ENCODE measurements at regions not wholly inside any gene's neighbourhood (a gene's known extent, or its start where the extent isn't known, plus 50 kb on each side); places are given as distances from the start of the nearest gene placed in this dataset.

DNA sequence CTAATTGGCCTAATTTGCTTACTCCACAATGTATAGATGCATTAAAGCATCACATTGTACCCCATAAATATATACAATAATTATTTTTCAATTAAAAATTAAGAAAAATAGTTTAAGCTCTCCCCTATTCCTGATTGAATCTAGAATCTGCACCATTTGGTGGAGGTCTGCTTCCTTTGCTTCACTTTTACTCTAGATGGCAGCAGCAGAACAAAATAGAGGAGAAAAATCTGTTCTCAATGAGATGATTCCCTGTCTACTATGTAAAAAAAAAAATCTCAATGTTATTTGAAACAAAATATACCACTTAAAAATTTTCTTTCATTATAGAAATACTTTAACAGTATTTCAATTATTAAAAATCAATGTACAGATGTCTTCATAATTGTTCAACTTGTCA, 109.6 kb upstream of the FXR1 start:
- no peaks in the 10 kb centered on the region for H3K36me3 ChIP-seq (ENCODE audit: insufficient read depth, low read length)
- no peaks in the 10 kb centered on the region for H3K9me3 ChIP-seq (ENCODE audit: low read length)
- peaks cover 5% of the 10 kb centered on the region for H3K4me1 ChIP-seq (ENCODE audit: insufficient read depth, low read length)
- H3K27me3 ChIP-seq (ENCODE audit: insufficient read depth, low read length): no peaks in the 10 kb centered on the region
- H3K4me3 ChIP-seq (ENCODE audit: low read length): no peak overlapping the region
- no peak overlapping the region for H2AFZ ChIP-seq (ENCODE audit: low read depth, low read length)

DNA sequence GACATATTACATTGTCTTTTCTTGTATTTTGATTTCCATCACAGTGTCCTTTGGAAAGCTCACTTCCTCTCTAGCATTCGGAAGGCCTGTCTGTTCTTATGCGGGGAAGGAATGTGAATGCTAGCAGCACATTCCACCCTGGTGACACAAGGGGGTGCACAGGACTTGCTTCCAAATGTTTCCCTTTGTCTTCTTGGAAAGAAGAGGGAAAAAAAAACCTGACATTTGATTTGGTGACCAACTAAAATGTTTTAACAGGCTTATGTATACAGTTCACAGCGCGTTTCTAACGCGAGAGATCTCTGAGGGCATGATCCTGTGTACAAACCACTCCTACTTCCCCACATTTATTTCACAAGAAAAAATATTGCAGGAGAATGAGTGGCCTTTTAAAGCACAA, 107.6 kb upstream of the FXR1 start:
- Histone ChIP-seq H3K4me1 (ENCODE audit: insufficient read depth, low read length) (peaks cover 5% of the 10 kb centered on the region), H3K27me3 (ENCODE audit: insufficient read depth, low read length) (no peaks in the 10 kb centered on the region), H3K36me3 (ENCODE audit: insufficient read depth, low read length) (no peaks in the 10 kb centered on the region), H3K9me3 (ENCODE audit: low read length) (no peaks in the 10 kb centered on the region), H3K4me3 (ENCODE audit: low read length) (peak overlapping the region; percentile 36), H2AFZ (ENCODE audit: low read depth, low read length) (peak overlapping the region; percentile 27)

DNA sequence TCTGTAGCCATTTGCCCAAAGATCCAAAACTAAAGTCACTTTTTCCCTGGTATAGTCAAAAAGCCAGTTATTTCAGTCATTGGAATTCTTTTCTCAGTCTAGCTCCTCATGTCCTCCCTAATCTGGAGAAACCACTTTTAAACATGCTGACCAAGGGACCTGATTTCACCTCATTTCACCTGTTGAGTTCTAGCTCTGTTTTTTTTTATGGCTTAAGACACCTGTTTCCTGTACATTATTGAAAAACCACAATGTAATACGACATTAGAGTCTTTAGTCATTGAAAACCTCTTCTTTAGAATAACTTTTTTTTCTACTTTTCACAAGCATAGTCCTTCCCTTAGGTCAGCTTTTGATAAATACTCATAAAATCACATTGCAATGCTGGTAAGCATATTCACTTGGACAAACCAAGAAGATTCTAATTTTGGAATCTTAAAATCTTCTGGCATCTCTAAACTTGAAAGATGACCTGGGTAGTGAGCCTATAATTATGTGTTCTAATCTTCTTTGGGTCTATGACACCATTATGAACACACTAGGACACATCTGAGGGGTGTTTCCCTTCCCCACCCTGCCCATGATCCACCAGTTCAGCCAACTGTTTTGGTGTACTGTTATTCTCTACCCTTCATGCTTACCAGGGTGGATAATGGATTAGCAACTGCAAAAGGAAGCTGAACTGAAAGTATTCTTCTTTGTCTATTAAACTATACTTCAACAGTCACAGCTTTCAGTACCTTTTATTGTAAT, 103.5 kb upstream of the FXR1 start:
- Histone ChIP-seq H3K4me3 (ENCODE audit: low read length) (no peak overlapping the region), H2AFZ (ENCODE audit: low read depth, low read length) (no peak overlapping the region)

DNA sequence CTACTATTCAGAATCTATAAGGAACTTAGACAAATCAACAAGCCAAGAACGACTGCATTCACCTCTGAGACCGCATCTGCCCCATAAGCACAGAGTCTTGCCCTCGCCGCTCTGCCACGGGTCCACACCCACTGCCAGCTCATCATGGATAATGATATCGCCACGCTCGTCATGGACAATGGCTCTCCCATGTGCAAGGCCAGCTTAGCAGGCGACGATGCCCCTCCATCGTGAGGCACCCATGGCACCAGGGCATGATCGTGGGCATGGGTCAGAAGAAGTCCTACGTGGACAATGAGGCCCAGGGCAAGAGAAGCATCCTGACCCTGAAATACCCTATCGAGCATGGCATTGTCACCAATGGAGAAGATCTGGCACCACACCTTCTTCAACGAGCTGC, 92.1 kb upstream of the FXR1 start:
- Histone ChIP-seq H3K9me3 (ENCODE audit: low read length) (no peaks in the 10 kb centered on the region), H3K4me1 (ENCODE audit: insufficient read depth, low read length) (no peaks in the 10 kb centered on the region), H3K4me3 (ENCODE audit: low read length) (no peak overlapping the region), H2AFZ (ENCODE audit: low read depth, low read length) (no peak overlapping the region), H3K27me3 (ENCODE audit: insufficient read depth, low read length) (no peaks in the 10 kb centered on the region), H3K36me3 (ENCODE audit: insufficient read depth, low read length) (no peaks in the 10 kb centered on the region)

More for the DNA sequence above, 103.5 kb upstream of the FXR1 start:
- H3K27me3 ChIP-seq (ENCODE audit: insufficient read depth, low read length): peaks cover 3% of the 10 kb centered on the region
- no peaks in the 10 kb centered on the region for H3K36me3 ChIP-seq (ENCODE audit: insufficient read depth, low read length)
- H3K9me3 ChIP-seq (ENCODE audit: low read length): no peaks in the 10 kb centered on the region
- H3K4me1 ChIP-seq (ENCODE audit: insufficient read depth, low read length): peaks cover 5% of the 10 kb centered on the region

DNA sequence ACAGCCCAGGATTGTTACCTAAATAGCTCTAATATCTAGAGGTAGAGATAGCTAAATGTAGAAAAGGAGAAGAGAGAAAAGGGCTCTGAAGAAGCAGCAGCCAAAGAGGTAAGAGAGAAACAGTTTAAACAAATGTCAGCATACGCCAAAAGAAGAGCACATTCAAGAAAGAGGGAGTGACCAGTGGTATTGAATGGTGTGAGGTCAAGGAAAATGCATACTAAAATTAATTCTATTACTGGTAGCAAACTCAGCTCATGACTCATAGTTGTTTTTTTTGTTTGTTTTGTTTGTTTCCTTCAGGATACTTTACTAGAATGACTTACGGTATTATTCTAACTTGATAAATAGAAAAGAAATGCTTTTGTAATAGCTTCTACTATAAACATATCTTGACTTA, 86.5 kb upstream of the FXR1 start:
- Histone ChIP-seq H3K4me3 (ENCODE audit: low read length) (no peak overlapping the region), H3K27me3 (ENCODE audit: insufficient read depth, low read length) (peaks cover 4% of the 10 kb centered on the region), H3K4me1 (ENCODE audit: insufficient read depth, low read length) (no peaks in the 10 kb centered on the region), H3K9me3 (ENCODE audit: low read length) (no peaks in the 10 kb centered on the region), H2AFZ (ENCODE audit: low read depth, low read length) (no peak overlapping the region), H3K36me3 (ENCODE audit: insufficient read depth, low read length) (no peaks in the 10 kb centered on the region)

DNA sequence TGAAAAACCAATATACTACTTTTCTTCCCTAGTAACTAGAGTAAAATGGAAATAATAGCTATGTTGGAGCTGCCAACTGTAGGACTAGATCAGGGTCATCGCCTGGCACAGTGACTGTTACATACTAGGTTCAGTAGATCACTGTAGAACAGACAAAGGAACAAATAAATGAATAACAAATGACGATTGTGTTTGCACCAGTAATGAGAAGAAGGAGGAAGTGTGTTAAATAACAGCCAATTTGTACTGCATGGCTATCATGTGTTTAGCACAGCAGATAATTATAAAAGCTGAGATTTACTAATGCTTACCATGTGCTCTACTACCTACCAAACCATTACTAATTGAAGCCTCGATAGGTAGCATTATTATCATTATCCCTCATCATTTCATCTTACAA, 85.3 kb upstream of the FXR1 start:
- no peak overlapping the region for H2AFZ ChIP-seq (ENCODE audit: low read depth, low read length)
- no peaks in the 10 kb centered on the region for H3K9me3 ChIP-seq (ENCODE audit: low read length)
- H3K4me3 ChIP-seq (ENCODE audit: low read length): no peak overlapping the region
- H3K27me3 ChIP-seq (ENCODE audit: insufficient read depth, low read length): peaks cover 4% of the 10 kb centered on the region
- no peaks in the 10 kb centered on the region for H3K4me1 ChIP-seq (ENCODE audit: insufficient read depth, low read length)
- no peaks in the 10 kb centered on the region for H3K36me3 ChIP-seq (ENCODE audit: insufficient read depth, low read length)

DNA sequence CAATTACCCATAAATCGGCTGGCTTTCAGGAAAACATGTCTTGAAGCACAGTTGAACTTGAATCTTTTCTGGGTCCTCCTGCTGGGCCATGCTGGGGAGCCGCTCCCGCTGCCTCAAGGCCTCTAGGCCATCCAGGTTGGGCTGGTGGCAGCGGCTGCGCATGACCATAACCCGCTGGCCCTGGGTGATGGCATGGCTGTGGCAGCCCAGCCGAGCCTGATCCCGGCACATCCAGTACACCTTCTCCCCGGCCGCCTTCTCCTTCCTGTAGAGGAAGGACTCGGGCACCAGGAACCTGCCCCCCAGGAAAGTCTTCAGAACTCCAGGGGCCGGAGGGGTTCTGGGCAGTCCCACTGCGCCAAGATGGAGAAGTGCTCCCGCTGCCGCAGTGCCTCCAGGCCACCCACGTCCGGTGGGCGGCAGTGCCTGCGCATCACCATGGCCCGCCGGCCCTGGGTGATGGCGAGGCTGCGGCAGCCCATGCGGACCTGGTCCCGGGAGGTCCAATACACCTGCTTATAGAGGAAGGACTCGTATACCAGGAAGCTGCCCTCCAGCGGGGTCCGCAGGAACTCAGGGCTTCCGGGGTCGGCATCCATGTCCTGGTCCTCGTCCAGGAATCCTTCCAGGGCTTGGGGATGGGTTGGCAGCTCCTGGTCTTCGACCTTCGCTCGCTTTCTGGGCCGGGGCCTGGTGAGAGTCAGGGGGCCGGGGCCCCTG, 84.3 kb upstream of the FXR1 start:
- no peaks in the 10 kb centered on the region for H3K36me3 ChIP-seq (ENCODE audit: insufficient read depth, low read length)
- peaks cover 4% of the 10 kb centered on the region for H3K27me3 ChIP-seq (ENCODE audit: insufficient read depth, low read length)
- H3K9me3 ChIP-seq (ENCODE audit: low read length): no peaks in the 10 kb centered on the region
- H2AFZ ChIP-seq (ENCODE audit: low read depth, low read length): no peak overlapping the region
- no peaks in the 10 kb centered on the region for H3K4me1 ChIP-seq (ENCODE audit: insufficient read depth, low read length)
- no peak overlapping the region for H3K4me3 ChIP-seq (ENCODE audit: low read length)

DNA sequence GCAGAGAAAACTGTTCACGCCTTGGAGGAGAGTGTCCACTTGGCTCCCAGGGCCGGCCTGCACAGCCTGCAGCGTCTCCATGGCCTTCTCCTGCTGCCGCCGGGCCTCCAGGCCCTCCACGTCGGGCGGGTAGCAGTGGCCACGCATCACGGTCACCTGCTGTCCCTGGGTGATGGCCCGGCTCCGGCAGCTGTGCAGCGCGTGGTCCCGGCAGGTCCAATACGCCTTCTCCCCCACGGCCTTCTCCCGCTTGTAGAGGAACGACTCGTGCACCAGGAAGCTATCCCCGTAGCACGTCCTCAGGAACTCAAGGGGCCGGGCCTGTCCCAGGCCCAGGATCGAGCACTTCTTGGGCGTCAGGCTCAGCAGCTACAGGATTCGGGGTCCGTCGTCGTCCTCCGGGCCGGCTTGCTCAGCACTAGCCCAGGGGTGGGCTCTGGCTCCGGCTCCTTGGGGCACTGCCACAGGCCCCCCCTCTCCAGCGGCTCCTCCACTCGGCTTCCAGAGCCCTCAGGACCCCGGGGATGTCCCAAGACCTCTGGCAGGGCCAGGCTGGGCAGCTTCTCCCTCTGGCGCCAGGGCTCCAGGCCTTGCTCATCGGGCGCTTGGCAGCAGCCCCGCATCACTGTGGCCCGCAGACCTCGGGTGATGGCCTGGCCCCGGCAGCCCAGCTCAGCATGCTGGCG, 83.6 kb upstream of the FXR1 start:
- Histone ChIP-seq H2AFZ (ENCODE audit: low read depth, low read length) (no peak overlapping the region), H3K27me3 (ENCODE audit: insufficient read depth, low read length) (peaks cover 4% of the 10 kb centered on the region), H3K36me3 (ENCODE audit: insufficient read depth, low read length) (no peaks in the 10 kb centered on the region), H3K4me3 (ENCODE audit: low read length) (no peak overlapping the region), H3K9me3 (ENCODE audit: low read length) (no peaks in the 10 kb centered on the region), H3K4me1 (ENCODE audit: insufficient read depth, low read length) (no peaks in the 10 kb centered on the region)

GRCh38 chr3:180829409-180830405, 82.8 kb upstream of the FXR1 start:
- Histone ChIP-seq H3K36me3 (ENCODE audit: insufficient read depth, low read length) (no peaks in the 10 kb centered on the region), H3K4me1 (ENCODE audit: insufficient read depth, low read length) (no peaks in the 10 kb centered on the region), H3K27me3 (ENCODE audit: insufficient read depth, low read length) (peaks cover 4% of the 10 kb centered on the region), H3K9me3 (ENCODE audit: low read length) (no peaks in the 10 kb centered on the region), H2AFZ (ENCODE audit: low read depth, low read length) (no peak overlapping the region), H3K4me3 (ENCODE audit: low read length) (no peak overlapping the region)

GRCh38 chr3:180835501-180835900, 77.0 kb upstream of the FXR1 start:
- Histone ChIP-seq H3K27me3 (ENCODE audit: insufficient read depth, low read length) (no peaks in the 10 kb centered on the region), H3K4me1 (ENCODE audit: insufficient read depth, low read length) (no peaks in the 10 kb centered on the region), H3K4me3 (ENCODE audit: low read length) (no peak overlapping the region), H3K36me3 (ENCODE audit: insufficient read depth, low read length) (no peaks in the 10 kb centered on the region), H2AFZ (ENCODE audit: low read depth, low read length) (no peak overlapping the region), H3K9me3 (ENCODE audit: low read length) (no peaks in the 10 kb centered on the region)

- Histone ChIP-seq H3K9me3 (ENCODE audit: low read length) (no peaks in the 10 kb centered on the region), H3K36me3 (ENCODE audit: insufficient read depth, low read length) (no peaks in the 10 kb centered on the region), H3K4me3 (ENCODE audit: low read length) (no peak overlapping the region), H2AFZ (ENCODE audit: low read depth, low read length) (no peak overlapping the region), H3K27me3 (ENCODE audit: insufficient read depth, low read length) (no peaks in the 10 kb centered on the region), H3K4me1 (ENCODE audit: insufficient read depth, low read length) (no peaks in the 10 kb centered on the region)
Observed at GRCh38 chr3:180836766-180837165, 75.7 kb upstream of the FXR1 start.

DNA sequence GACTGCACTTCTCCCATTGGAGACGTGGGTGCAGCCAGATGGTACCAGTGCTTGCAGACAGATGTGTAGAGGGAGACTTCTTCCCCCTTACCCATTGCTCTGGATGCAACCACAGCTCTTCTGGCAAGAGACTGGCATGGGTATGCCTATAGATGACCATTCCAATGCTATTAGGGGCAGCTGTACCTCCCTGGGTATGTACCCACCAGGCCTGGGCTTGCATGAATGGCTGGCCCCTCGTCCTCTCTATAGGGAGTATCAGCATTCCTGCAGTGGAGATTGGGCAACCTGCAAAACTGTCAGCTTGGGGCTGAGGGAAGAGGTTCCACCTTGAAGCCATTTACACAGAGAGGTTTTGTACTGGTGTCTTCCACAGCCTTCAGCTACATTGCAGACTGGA, 57.6 kb upstream of the FXR1 start:
- no peaks in the 10 kb centered on the region for H3K4me1 ChIP-seq (ENCODE audit: insufficient read depth, low read length)
- H3K36me3 ChIP-seq (ENCODE audit: insufficient read depth, low read length): no peaks in the 10 kb centered on the region
- H3K9me3 ChIP-seq (ENCODE audit: low read length): no peaks in the 10 kb centered on the region
- H3K4me3 ChIP-seq (ENCODE audit: low read length): no peak overlapping the region
- H3K27me3 ChIP-seq (ENCODE audit: insufficient read depth, low read length): no peaks in the 10 kb centered on the region
- no peak overlapping the region for H2AFZ ChIP-seq (ENCODE audit: low read depth, low read length)

Measured in neuron (in vitro differentiated cells).